ENCODE measurements at regions not wholly inside any gene's neighbourhood (a gene's known extent, or its start where the extent isn't known, plus 50 kb on each side); places are given as distances from the start of the nearest gene placed in this dataset.

DNA sequence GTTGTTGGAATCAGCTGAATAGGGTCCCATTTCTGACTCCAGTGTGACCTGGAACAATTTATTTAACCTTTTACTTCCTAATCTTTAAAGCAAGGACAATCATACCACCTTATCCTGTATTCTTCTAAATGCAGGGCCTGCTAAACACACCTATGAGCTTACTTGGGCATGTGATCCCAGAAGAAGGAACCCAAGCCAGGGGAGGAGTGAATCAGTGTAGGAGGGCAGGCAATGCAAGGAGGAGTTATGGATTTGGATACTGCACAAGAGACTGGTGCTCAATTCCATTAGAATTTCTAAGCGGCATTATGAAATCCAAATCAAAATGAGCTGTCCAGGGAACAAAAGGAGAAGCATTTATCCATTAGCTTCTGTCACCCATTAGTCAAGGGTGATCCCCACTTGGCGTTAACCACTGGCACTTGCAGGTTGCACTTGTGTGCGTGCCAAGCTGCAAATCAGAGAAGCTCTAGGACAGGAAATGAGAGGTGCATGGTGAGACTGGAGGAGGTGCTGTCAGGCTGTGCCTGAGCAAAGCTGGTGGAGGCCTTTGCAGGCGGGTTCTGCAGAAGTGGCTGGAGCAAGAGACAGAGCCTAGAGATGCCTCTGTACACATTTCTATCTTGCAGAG, 297.2 kb upstream of the PLXNA2 start:
- no peaks in the 10 kb centered on the region for H3K27me3 ChIP-seq
- no peaks in the 10 kb centered on the region for H3K4me1 ChIP-seq (ENCODE audit: insufficient read depth)
- intact Hi-C loops (cut with DNase I): no loop called here
- no peaks in the 10 kb centered on the region for H3K9me3 ChIP-seq
- no peak overlapping the region for H3K27ac ChIP-seq
- 87 to 92% (median 88%) methylated on average over 4 of the region's 4 CpGs for WGBS, 3 donors
- no peak overlapping the region for H3K4me3 ChIP-seq
- DNase-seq: no peak
- no peak for TF ChIP-seq EP300 (IDR thresholded peaks at IDR 0.05)
- TF ChIP-seq CTCF (IDR thresholded peaks at IDR 0.05): no peak
- TF ChIP-seq POLR2A (IDR thresholded peaks at IDR 0.05): no peak
- H3K36me3 ChIP-seq: no peaks in the 10 kb centered on the region

- DNase-seq: no peak
- Histone ChIP-seq H3K4me3 (no peak overlapping the region), H3K36me3 (no peaks in the 10 kb centered on the region), H3K27ac (no peak overlapping the region), H3K9me3 (no peaks in the 10 kb centered on the region), H3K27me3 (no peaks in the 10 kb centered on the region), H3K4me1 (ENCODE audit: insufficient read depth) (no peaks in the 10 kb centered on the region)
- TF ChIP-seq POLR2A (IDR thresholded peaks at IDR 0.05): no peak
- no peak for TF ChIP-seq CTCF (IDR thresholded peaks at IDR 0.05)
- 90 to 97% (median 93%) methylated on average over 3 of the region's 3 CpGs for WGBS, 3 donors
- intact Hi-C loops (cut with DNase I): no loop called here
These were observed 298.1 kb upstream of the PLXNA2 start for GRCh38 chr1:208542309-208542708.

DNA sequence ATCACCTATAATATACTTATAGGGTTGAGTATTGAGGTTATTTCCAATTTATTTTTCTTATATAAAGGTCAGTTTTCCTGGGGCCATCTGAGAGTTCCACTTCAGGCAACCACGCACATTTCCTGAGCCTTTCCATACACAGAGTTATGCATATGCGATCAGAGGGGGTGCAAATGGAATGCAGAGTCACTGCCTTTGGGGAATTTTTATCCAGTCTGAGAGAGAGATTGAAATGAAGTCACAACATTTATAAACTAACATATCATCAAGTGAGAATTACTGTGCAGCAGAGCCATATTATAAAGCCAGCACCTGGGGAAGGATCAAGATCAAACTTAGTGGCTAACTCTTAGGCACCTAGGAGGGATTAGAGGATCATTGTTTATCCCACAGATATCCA, 299.9 kb upstream of the PLXNA2 start:
- Histone ChIP-seq H3K27ac (no peak overlapping the region), H3K4me1 (ENCODE audit: insufficient read depth) (no peaks in the 10 kb centered on the region), H3K9me3 (no peaks in the 10 kb centered on the region), H3K27me3 (no peaks in the 10 kb centered on the region), H3K4me3 (no peak overlapping the region), H3K36me3 (no peaks in the 10 kb centered on the region)
- 89 to 94% (median 93%) methylated on average over 2 of the region's 2 CpGs for WGBS, 3 donors
- TF ChIP-seq CTCF (IDR thresholded peaks at IDR 0.05) (no peak), EP300 (IDR thresholded peaks at IDR 0.05) (no peak), POLR2A (IDR thresholded peaks at IDR 0.05) (no peak)
- intact Hi-C loops (cut with DNase I): no loop called here
- DNase-seq: no peak

- intact Hi-C loops (cut with DNase I): no loop called here
- no peaks in the 10 kb centered on the region for H3K36me3 ChIP-seq
- H3K9me3 ChIP-seq: no peaks in the 10 kb centered on the region
- no peak overlapping the region for H3K4me3 ChIP-seq
- no peak overlapping the region for H3K27ac ChIP-seq
- no peaks in the 10 kb centered on the region for H3K4me1 ChIP-seq (ENCODE audit: insufficient read depth)
- TF ChIP-seq POLR2A (IDR thresholded peaks at IDR 0.05) (no peak), EP300 (IDR thresholded peaks at IDR 0.05) (no peak), CTCF (IDR thresholded peaks at IDR 0.05) (no peak)
- WGBS, 3 donors: 92 to 97% (median 94%) methylated on average over 2 of the region's 2 CpGs
- H3K27me3 ChIP-seq: no peaks in the 10 kb centered on the region
- no peak for DNase-seq
These were observed 300.6 kb upstream of the PLXNA2 start for GRCh38 chr1:208544794-208545193.
